BE2C (cell line): ENCODE measurements at regions not wholly inside any gene's neighbourhood (a gene's known extent, or its start where the extent isn't known, plus 50 kb on each side); places are given as distances from the start of the nearest gene placed in this dataset.

ENCODE experiments used
- DNase-seq: peaks from one replicate; pipeline ENCODE4 v3.0.0-alpha.2; 2020
- H3K27me3 ChIP-seq: fragments of 250-450 bp; sonication (Bioruptor Pico); 2 replicates; pipeline ENCODE4 v1.5.1; 2020; ENCODE audit warnings: mild to moderate bottlenecking
- H3K36me3 ChIP-seq: fragments of 250-450 bp; sonication (Bioruptor Pico); 2 replicates; pipeline ENCODE4 v1.5.1; 2020; ENCODE audit warnings: mild to moderate bottlenecking
- H3K4me1 ChIP-seq: fragments of 250-450 bp; sonication (Bioruptor Pico); 2 replicates; pipeline ENCODE4 v1.5.1; 2020
- H3K4me3 ChIP-seq: 2 replicates; pipeline ENCODE4 v1.5.1; 2011; ENCODE audit warnings: low read depth, low read length
- H3K9me3 ChIP-seq: fragments of 250-450 bp; sonication (Bioruptor Pico); 2 replicates; pipeline ENCODE4 v1.5.1; 2020
- CTCF ChIP-seq: IDR thresholded peaks from 2 replicates; pipeline ENCODE4 v1.5.1; 2012; ENCODE audit warnings: mild to moderate bottlenecking, low read depth, low read length

GRCh38 chr13:106357198-106357597 is 178.3 kb downstream of the EFNB2 start:
- TF ChIP-seq CTCF, result no peak
- peaks cover 3% of the 10 kb centered on the region; the same call in 1 of the 2 replicates for H3K4me1 ChIP-seq
- H3K4me3 ChIP-seq, result no peak overlapping the region
- no peaks in the 10 kb centered on the region for H3K27me3 ChIP-seq
- no peaks in the 10 kb centered on the region for H3K9me3 ChIP-seq
- DNase-seq, result no peak
- H3K36me3 ChIP-seq, result no peaks in the 10 kb centered on the region

GRCh38 chr13:106355866-106356265 is 179.6 kb downstream of the EFNB2 start:
- H3K36me3 ChIP-seq, result no peaks in the 10 kb centered on the region
- H3K9me3 ChIP-seq, result no peaks in the 10 kb centered on the region
- H3K4me1 ChIP-seq, result peaks cover 7% of the 10 kb centered on the region; the same call in 1 of the 2 replicates
- H3K4me3 ChIP-seq, result no peak overlapping the region
- TF ChIP-seq CTCF, result no peak
- no peak for DNase-seq
- H3K27me3 ChIP-seq, result no peaks in the 10 kb centered on the region

- H3K4me1 ChIP-seq, result peaks cover 7% of the 10 kb centered on the region; the same call in 1 of the 2 replicates
- H3K36me3 ChIP-seq, result no peaks in the 10 kb centered on the region
- no peak for DNase-seq
- H3K4me3 ChIP-seq, result no peak overlapping the region
- H3K27me3 ChIP-seq, result no peaks in the 10 kb centered on the region
- H3K9me3 ChIP-seq, result no peaks in the 10 kb centered on the region
- TF ChIP-seq CTCF, result no peak
Measured at GRCh38 chr13:106354961-106355360, 180.5 kb downstream of the EFNB2 start.

GRCh38 chr13:106352850-106353249 is 182.6 kb downstream of the EFNB2 start:
- no peak for DNase-seq
- Histone ChIP-seq H3K36me3 (no peaks in the 10 kb centered on the region), H3K9me3 (no peaks in the 10 kb centered on the region), H3K27me3 (no peaks in the 10 kb centered on the region), H3K4me1 (peaks cover 7% of the 10 kb centered on the region; the same call in 1 of the 2 replicates), H3K4me3 (no peak overlapping the region)
- TF ChIP-seq CTCF, result no peak

- H3K9me3 ChIP-seq, result no peaks in the 10 kb centered on the region
- no peak for TF ChIP-seq CTCF
- no peaks in the 10 kb centered on the region for H3K27me3 ChIP-seq
- no peak for DNase-seq
- no peaks in the 10 kb centered on the region for H3K36me3 ChIP-seq
- no peak overlapping the region for H3K4me3 ChIP-seq
- peaks cover 7% of the 10 kb centered on the region; the same call in 1 of the 2 replicates for H3K4me1 ChIP-seq
Measured at GRCh38 chr13:106351251-106351650, 184.2 kb downstream of the EFNB2 start.

- Histone ChIP-seq H3K4me3 (no peak overlapping the region), H3K4me1 (peaks cover 7% of the 10 kb centered on the region; the same call in 1 of the 2 replicates), H3K27me3 (no peaks in the 10 kb centered on the region), H3K9me3 (no peaks in the 10 kb centered on the region), H3K36me3 (no peaks in the 10 kb centered on the region)
- TF ChIP-seq CTCF, result no peak
- DNase-seq, result no peak
Measured at GRCh38 chr13:106350208-106350607, 185.3 kb downstream of the EFNB2 start.
